GM12891 (cell line): ENCODE measurements at regions not wholly inside any gene's neighbourhood (a gene's known extent, or its start where the extent isn't known, plus 50 kb on each side); places are given as distances from the start of the nearest gene placed in this dataset.

Source experiments
- POLR2A ChIP-seq: IDR thresholded peaks from 2 replicates; pipeline ENCODE4 v1.6.1; 2011; ENCODE audit warnings: low read depth, low read length, control low read depth
- POLR2AphosphoS5 ChIP-seq: IDR thresholded peaks from 2 replicates; pipeline ENCODE4 v1.6.1; 2011; ENCODE audit warnings: low read depth, low read length, control low read depth
- TAF1 ChIP-seq: IDR thresholded peaks from 2 replicates; pipeline ENCODE4 v1.6.1; 2011; ENCODE audit warnings: low read depth, low read length, control low read depth

GRCh38 chr15:29418931-29419330 is 149.3 kb upstream of the NSMCE3 start:
- TF ChIP-seq TAF1: no peak
- TF ChIP-seq POLR2A: no peak
- TF ChIP-seq POLR2AphosphoS5: no peak
